Gastroesophageal sphincter (tissue), 4 donors: ENCODE measurements at regions not wholly inside any gene's neighbourhood (a gene's known extent, or its start where the extent isn't known, plus 50 kb on each side); places are given as distances from the start of the nearest gene placed in this dataset.

ENCODE experiments used
- ATAC-seq: fragments of 150-250 bp; one replicate; pipeline ENCODE4 v1.9.1; 2016; ENCODE audit warnings: mild to moderate bottlenecking, moderate library complexity
- H3K27ac ChIP-seq, 4 donors: fragments of 200-600 bp; sonication (generic) in 3 of 4; 1 replicate in 3 of 4; 2 replicates in 1 of 4; pipeline ENCODE4 v1.5.1; 2016 to 2019
- H3K27me3 ChIP-seq: fragments of 200-600 bp; sonication (generic); one replicate; pipeline ENCODE4 v1.5.1; 2019
- H3K36me3 ChIP-seq, 2 donors: fragments of 200-600 bp; sonication (generic); one replicate each; pipeline ENCODE4 v1.5.1; 2019; ENCODE audit warnings: control low read depth in 1 of 2
- H3K4me1 ChIP-seq, 3 donors: fragments of 200-600 bp; sonication (generic); 1 replicate in 2 of 3; 2 replicates in 1 of 3; pipeline ENCODE4 v1.5.1; 2016 to 2019; ENCODE audit warnings: control low read depth in 2 of 3
- H3K4me3 ChIP-seq, 2 donors: fragments of 200-600 bp; sonication (generic); one replicate each; pipeline ENCODE4 v1.5.1; 2019; ENCODE audit warnings: mild to moderate bottlenecking in 1 of 2, moderate library complexity in 1 of 2
- H3K9me3 ChIP-seq, 3 donors: fragments of 200-600 bp; sonication (generic); one replicate each; pipeline ENCODE4 v1.5.1; 2017 to 2019; ENCODE audit warnings: control low read depth in 2 of 3
- CTCF ChIP-seq, 4 experiments: fragments of 200-600 bp in 2 of 4; fragments of 450-650 bp in 2 of 4; sonication (generic) in 1 of 4; IDR thresholded peaks; one replicate each; pipeline ENCODE4 v1.5.1; 2017 to 2019; ENCODE audit warnings: antibody characterized with exemption in 4 of 4, mild to moderate bottlenecking in 2 of 4, moderate library complexity in 2 of 4
- EP300 ChIP-seq: sonication (generic); formaldehyde crosslinking; IDR thresholded peaks from one replicate; pipeline ENCODE4 v1.6.1; 2017; ENCODE audit warnings: antibody characterized with exemption, mild to moderate bottlenecking
- POLR2A ChIP-seq, 2 donors: fragments of 450-650 bp; IDR thresholded peaks; one replicate each; pipeline ENCODE4 v1.6.1; 2017; ENCODE audit warnings: antibody characterized with exemption in 2 of 2, mild to moderate bottlenecking in 2 of 2, moderate library complexity in 1 of 2
- POLR2AphosphoS5 ChIP-seq: sonication (generic); formaldehyde crosslinking; IDR thresholded peaks from one replicate; pipeline ENCODE4 v1.6.1; 2017; ENCODE audit warnings: antibody characterized with exemption
- WGBS, 2 donors: methylation state at CpG; one replicate each; pipeline ENCODE4 v1.1.5; 2018; ENCODE audit warnings: low coverage in 1 of 2; 5-methylcytosine and 5-hydroxymethylcytosine counted together

- no peak for TF ChIP-seq POLR2A (IDR thresholded peaks at IDR 0.05)
- no peak for TF ChIP-seq POLR2AphosphoS5
- TF ChIP-seq CTCF (IDR thresholded peaks at IDR 0.05), result no peak
- TF ChIP-seq EP300, result no peak
- ATAC-seq, result no peak
Observed at GRCh38 chr10:126795318-126795717, 109.9 kb upstream of the DOCK1 start.

DNA sequence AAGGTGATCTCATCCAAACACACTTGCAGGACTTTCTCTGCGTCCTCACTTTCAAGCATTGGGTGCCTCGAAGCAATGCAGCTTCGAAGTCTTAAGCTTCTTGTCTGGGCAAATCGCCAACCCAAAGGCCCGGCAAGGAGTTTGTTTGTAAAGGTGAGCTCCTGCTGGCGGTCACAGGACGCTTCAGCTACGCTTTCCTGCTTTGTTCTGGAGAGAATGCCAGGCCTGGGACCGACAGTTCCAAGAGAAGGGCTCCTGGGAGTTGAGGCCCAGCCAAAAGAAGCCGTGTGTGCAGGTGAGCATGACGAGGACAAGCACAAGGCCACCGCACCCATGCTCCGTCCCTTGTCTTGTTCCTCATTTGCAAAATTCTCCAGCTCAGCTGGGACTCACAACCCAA lies 106.6 kb upstream of the DOCK1 start:
- Histone ChIP-seq H3K4me3 (no peak overlapping the region), H3K36me3 (no peaks in the 10 kb centered on the region), H3K4me1 (no peaks in the 10 kb centered on the region), H3K27me3 (no peaks in the 10 kb centered on the region), H3K27ac (no peak overlapping the region), H3K9me3 (no peaks in the 10 kb centered on the region)
- TF ChIP-seq CTCF (IDR thresholded peaks at IDR 0.05) (no peak), POLR2AphosphoS5 (no peak), POLR2A (IDR thresholded peaks at IDR 0.05) (no peak), EP300 (no peak)
- 0 to 76% methylated on average over 1 to 3 of the region's 13 CpGs for WGBS, 2 donors
- ATAC-seq, result no peak

More at GRCh38 chr10:126795318-126795717, 109.9 kb upstream of the DOCK1 start:
- Histone ChIP-seq H3K4me3 (no peak overlapping the region), H3K4me1 (no peaks in the 10 kb centered on the region), H3K27ac (no peak overlapping the region), H3K9me3 (no peaks in the 10 kb centered on the region), H3K27me3 (no peaks in the 10 kb centered on the region), H3K36me3 (no peaks in the 10 kb centered on the region)
- WGBS, 2 donors, result 69 to 82% methylated on average over 2 of the region's 2 CpGs

GRCh38 chr10:126803394-126803793 lies 101.8 kb upstream of the DOCK1 start:
- Histone ChIP-seq H3K4me1 (no peaks in the 10 kb centered on the region), H3K4me3 (no peak overlapping the region), H3K9me3 (no peaks in the 10 kb centered on the region), H3K27ac (no peak overlapping the region), H3K27me3 (no peaks in the 10 kb centered on the region), H3K36me3 (no peaks in the 10 kb centered on the region)
- TF ChIP-seq POLR2AphosphoS5 (no peak), POLR2A (IDR thresholded peaks at IDR 0.05) (no peak), CTCF (IDR thresholded peaks at IDR 0.05) (no peak), EP300 (no peak)
- ATAC-seq, result no peak
- 100% methylated on average over 1 of the region's 1 CpG; no CpG with 5 or more reads in 1 of the 2 donors for WGBS, 2 donors

GRCh38 chr10:126804396-126804795 lies 100.8 kb upstream of the DOCK1 start:
- H3K36me3 ChIP-seq, result no peaks in the 10 kb centered on the region
- H3K27me3 ChIP-seq, result no peaks in the 10 kb centered on the region
- TF ChIP-seq EP300 (no peak), POLR2AphosphoS5 (no peak), CTCF (IDR thresholded peaks at IDR 0.05) (no peak), POLR2A (IDR thresholded peaks at IDR 0.05) (no peak)
- no peaks in the 10 kb centered on the region for H3K4me1 ChIP-seq
- no peak overlapping the region for H3K4me3 ChIP-seq
- no peaks in the 10 kb centered on the region for H3K9me3 ChIP-seq
- 80% methylated on average over 1 of the region's 2 CpGs; no CpG with 5 or more reads in 1 of the 2 donors for WGBS, 2 donors
- no peak for ATAC-seq
- no peak overlapping the region for H3K27ac ChIP-seq

- H3K27me3 ChIP-seq, result no peaks in the 10 kb centered on the region
- H3K27ac ChIP-seq, result no peak overlapping the region
- 75 to 100% methylated on average over 1 to 2 of the region's 2 CpGs for WGBS, 2 donors
- no peak overlapping the region for H3K4me3 ChIP-seq
- peaks cover 0 to 17% (median 0%) of the 10 kb centered on the region in 3 donors for H3K9me3 ChIP-seq
- H3K4me1 ChIP-seq, result no peaks in the 10 kb centered on the region
- no peaks in the 10 kb centered on the region for H3K36me3 ChIP-seq
- TF ChIP-seq EP300 (no peak), POLR2AphosphoS5 (no peak), CTCF (IDR thresholded peaks at IDR 0.05) (no peak), POLR2A (IDR thresholded peaks at IDR 0.05) (no peak)
- no peak for ATAC-seq
Observed at GRCh38 chr10:126806498-126806897, 98.7 kb upstream of the DOCK1 start.
